CD4-positive, alpha-beta T cell treated with Interleukin-17A for 1 hour (primary cell): ENCODE measurements at regions not wholly inside any gene's neighbourhood (a gene's known extent, or its start where the extent isn't known, plus 50 kb on each side); places are given as distances from the start of the nearest gene placed in this dataset.

Experiments
- DNase-seq: peaks from one replicate; pipeline ENCODE4 v3.0.0-alpha.2; 2020

- DNase-seq: no peak
Observed at GRCh38 chrX:4841216-4841745, 1127.8 kb upstream of the PRKX start.

GRCh38 chrX:4831574-4831973 is 1118.1 kb upstream of the PRKX start:
- no peak for DNase-seq

GRCh38 chrX:4830880-4831557 is 1117.6 kb upstream of the PRKX start:
- no peak for DNase-seq

DNA sequence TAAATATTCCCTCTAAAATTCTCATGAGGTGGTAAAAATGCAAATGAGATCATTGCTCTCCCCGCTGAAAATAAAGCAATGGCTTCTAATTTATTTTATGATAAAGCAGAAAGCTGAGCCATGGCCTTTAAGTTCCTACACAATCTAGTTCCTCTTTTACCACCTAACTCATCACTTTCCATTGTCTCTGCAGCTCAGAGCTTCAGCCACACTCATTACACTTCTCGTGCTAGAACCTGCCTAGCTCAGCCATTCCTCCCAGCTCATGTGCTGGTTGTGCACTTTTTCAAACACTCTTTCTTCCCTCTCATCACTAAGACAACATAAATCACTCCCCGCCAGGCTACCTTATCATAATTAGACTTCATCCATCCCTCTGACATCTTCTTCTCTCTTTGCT is 1112.1 kb upstream of the PRKX start:
- no peak for DNase-seq

DNA sequence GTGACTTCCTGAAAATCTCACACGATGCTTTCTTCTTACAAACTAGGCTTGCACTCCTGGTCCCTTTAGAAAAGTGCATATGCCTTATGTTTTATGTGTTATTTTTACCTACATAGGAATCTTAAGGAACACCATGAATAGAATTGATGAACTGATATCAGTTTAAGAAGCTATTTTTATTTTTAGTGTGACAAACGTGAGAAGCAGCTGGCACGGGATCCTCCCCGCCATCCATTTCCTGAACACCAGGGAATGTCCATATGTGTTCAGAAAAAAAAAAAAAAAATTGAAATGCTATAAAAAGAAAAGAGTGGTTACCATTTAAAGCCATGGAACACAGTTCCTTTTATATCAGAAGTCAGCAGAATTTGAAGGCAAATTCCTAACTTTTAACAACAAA is 1096.1 kb upstream of the PRKX start:
- DNase-seq: no peak

DNA sequence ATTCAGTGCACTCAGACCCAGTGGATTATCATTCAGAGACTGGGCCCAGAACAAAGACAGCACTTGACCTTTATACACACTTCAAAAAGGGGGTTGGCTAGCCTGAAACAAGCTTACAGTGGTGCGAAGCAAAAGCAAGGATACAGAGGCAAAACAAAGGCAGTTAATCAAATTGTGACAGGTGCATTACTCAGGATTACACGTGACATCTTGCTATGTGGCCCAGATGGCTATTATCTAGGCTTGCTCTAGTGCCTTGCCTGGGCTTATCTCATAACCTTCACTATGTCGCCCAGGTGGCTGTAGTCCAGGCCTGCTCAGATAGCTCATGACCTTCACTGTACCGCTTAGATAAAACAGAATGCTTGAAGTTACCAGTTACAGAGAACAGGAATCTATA is 1092.1 kb upstream of the PRKX start:
- DNase-seq: no peak

DNA sequence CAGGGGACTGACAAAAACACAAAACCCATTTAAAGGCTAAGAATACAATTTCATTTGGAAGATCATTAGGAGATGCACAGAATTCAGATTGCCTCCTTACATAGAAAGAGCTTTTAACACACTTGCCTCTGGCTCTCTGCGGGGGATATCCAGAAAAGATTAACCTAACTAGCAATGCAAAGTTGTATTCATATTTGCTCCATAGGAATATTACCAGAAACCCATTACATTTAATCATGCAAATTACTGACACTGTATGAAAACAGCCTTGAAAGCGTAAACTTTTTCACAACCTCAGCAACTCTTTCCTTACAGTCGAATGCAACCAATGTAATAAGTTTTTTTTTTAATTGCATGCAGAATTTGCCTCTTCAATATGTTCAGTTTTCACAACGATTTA is 1087.3 kb upstream of the PRKX start:
- DNase-seq: no peak

GRCh38 chrX:4787971-4788370 is 1074.5 kb upstream of the PRKX start:
- no peak for DNase-seq

- no peak for DNase-seq
Observed at GRCh38 chrX:4764888-4765287, 1051.4 kb upstream of the PRKX start.

DNA sequence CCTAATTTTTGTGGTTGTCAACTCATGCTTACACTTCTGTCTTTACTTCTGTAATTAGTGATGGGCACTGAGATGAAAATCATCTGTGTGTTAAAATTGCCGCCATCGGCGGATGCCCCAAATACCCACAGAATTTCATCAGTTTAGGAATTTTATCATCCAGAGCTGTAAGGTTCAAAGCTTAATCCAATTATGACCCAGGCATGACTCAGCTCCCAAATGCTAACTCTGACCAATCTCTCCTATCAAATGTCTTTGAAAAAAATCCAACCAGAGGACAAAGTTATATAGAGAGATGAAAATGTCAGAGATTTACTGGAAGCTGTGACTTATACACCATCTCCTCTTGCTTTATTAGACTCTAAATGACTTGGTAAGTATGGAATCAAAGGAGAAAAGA is 1048.7 kb upstream of the PRKX start:
- DNase-seq: no peak

DNA sequence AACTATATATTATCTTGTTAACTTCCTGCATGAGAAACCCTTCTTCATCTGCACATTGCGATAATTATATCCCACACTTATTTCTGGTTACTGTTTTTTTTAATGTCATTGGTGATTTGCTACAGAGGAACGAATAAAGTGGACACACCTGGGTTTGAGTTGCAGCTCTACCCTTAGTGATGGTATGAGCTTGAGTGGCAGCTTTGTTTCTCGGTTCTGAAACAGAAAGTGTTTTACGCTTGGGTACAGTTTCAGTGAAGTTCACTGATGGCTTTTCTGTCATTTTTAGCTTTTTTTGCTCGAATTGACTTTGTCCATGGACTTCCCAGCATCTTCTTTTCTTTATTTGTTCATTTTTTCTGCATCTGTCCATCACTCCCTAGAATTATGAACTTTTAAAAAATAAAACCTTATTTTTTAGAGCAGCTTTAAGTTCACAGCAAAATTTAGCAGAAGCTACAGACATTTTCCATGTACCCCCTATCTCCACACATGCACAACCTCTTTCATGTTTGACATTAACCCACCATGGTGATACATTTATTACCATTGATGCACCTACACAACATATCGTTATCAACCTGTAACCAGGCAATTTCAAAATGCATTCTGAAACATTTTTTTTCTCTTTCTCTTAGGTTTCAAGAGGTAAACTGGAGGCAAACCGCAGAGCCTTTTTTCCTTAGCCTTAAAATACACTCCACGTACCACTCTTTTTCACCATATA is 1041.6 kb upstream of the PRKX start:
- DNase-seq: no peak

GRCh38 chrX:4741024-4741423 is 1027.6 kb upstream of the PRKX start:
- DNase-seq: no peak

GRCh38 chrX:4735299-4735698 is 1021.9 kb upstream of the PRKX start:
- DNase-seq: no peak

DNA sequence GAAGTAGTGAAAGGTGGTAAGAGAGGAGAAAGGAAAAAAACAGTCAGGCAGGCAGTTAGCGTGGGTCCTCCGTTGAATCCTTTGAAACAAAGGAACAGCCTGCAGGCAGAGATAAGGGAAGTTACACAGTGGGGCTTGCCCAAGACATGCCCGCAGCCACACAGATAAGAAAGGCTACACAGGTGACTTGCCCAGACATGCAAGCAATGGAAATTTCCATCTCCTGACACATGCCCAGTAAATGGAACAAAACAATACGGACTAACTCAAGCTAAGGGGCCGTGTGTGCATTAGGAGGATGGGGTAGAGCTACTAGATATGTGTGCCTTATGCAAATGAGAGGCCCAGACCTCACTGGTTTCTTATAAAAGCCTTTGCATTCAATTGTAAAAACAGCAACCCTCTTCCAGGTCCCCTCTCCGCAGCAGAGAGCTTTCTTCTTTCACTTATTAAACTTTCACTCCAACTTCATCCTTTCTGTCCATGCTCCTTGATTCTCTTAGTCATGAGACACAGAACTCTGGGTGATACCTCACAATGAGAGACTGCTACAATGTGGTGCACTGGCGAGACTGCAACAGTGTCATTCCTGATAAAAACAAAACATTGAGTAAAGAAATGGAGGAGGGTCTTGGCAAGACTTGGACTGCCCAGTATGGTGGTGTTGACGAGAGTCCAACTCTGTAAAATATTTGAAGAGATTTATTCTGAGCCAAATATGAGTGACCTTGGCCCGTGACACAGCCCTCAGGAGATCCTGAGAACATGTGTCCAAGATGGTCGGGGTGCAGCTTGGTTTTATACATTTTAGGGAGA is 997.4 kb upstream of the PRKX start:
- DNase-seq: no peak

- no peak for DNase-seq
Observed at GRCh38 chrX:4708970-4709760, 995.7 kb upstream of the PRKX start.

GRCh38 chrX:4706961-4707360 is 993.5 kb upstream of the PRKX start:
- no peak for DNase-seq

- no peak for DNase-seq
Observed at GRCh38 chrX:4690521-4690920, 977.1 kb upstream of the PRKX start.

DNA sequence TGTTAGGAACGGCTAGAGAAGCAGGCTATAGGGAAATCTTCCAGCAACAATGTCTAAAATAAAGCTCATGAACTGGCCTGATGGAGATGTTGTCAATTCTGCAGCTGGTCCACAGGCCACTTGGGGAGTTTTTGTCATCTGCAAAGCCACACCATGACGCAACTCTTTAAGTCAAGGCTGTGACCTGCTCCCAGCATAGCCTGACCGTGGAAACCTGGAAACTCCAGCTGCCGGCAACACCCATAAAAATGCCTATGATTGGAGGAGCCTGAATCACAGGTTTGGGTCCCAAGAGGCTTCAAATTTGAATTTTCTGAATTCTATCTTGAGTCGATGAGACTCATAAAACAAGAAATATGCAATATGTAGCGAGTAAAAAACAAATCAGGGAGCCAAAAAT is 969.2 kb upstream of the PRKX start:
- no peak for DNase-seq

- DNase-seq: no peak
Observed at GRCh38 chrX:4675686-4676300, 962.3 kb upstream of the PRKX start.

DNA sequence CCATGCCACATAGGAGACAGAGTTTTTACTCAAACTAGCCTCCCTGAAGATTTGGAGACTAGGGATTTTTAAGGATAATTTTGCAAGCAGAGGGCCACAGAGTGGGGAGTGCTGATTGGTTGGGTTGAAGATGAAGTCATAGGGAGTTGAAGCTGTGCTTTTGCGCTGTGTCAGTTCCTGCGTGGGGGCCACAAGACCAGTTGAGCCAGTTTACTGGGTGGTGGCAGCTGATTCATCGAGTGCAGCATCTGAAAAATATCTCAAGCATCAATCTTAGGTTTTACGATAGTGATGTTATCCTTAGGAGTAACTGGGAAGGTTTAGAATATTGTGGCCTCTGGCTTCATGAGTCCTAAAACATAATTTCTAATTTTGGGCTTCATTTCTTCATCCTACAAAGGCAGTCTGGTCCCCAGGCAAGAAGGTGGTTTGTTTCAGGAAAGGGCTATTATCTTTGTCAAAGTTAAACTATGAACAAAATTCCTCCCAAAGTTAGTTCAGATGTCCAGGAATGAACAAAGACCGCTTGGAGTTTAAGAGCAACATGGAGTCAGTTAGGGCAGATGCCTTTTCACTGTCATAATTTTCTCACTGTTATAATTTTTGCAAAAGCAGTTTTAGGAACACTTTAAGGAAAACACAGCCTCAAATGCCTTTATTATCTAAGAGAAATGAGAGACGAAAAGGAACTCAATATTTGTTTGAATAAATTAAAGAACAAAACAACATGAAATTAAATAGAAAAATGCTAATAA is 960.8 kb upstream of the PRKX start:
- DNase-seq: no peak

- no peak for DNase-seq
Observed at GRCh38 chrX:4671344-4671743, 957.9 kb upstream of the PRKX start.

DNA sequence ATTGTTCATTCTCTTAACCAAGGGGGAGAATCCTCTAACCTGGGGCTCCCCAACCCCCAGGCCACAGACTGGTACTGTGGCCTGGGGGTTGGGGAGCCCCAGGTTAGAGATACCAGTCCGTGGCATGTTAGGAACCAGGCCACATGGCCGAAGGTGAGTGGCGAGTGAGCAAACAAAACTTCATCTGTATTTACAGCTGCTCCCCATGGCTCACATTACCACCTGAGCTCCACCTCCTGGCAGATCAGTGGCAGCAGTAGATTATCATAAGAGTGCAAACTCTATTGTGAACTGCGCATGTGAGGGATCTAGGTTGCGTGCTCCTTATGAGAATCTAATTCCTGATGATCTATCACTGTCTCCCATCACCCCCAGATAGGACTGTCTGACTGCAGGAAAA is 957.2 kb upstream of the PRKX start:
- DNase-seq: no peak
